GM18858 (cell line): ENCODE measurements at regions not wholly inside any gene's neighbourhood (a gene's known extent, or its start where the extent isn't known, plus 50 kb on each side); places are given as distances from the start of the nearest gene placed in this dataset.
"Not testable (repeated sequence)": the region's sequence is repeated elsewhere in the genome, so short reads cannot be mapped to it uniquely, and the experiment has no call there.

Experiments used
- ATAC-seq: cut with Tn5 transposase; IDR thresholded peaks from one replicate; pipeline ENCODE4 v1.9.1; 2021; ENCODE audit not compliant: unreplicated experiment

GRCh38 chr15:19956124-19956796 lies 585.3 kb downstream of the GOLGA6L6 start:
- no peak for ATAC-seq

- no peak for ATAC-seq
These were observed 597.2 kb downstream of the GOLGA6L6 start for GRCh38 chr15:19944261-19944888.

DNA sequence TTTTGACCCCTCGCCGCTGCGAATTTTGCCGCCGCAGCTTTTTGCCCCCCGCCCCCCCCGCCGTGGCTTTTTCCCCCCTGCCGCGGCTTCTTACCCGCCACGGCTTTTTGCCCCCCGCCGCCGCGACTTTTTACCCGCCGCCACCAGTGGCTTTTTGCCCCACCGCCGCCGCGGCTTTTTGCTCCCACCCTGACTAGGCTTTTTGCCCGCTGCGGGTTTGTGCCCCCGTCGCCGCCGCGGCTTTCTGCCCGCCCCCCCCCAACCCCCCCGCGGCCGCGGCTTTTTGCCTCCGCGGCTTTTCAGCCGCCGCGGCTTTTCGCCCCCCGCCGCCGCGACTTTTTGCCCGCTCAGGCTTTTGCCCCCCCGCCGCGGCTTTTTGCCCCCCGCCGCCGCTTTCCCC lies 598.1 kb downstream of the GOLGA6L6 start:
- ATAC-seq, result no peak

- not testable (repeated sequence) for ATAC-seq
These were observed 638.3 kb downstream of the GOLGA6L6 start for GRCh38 chr15:19903281-19903680.

DNA sequence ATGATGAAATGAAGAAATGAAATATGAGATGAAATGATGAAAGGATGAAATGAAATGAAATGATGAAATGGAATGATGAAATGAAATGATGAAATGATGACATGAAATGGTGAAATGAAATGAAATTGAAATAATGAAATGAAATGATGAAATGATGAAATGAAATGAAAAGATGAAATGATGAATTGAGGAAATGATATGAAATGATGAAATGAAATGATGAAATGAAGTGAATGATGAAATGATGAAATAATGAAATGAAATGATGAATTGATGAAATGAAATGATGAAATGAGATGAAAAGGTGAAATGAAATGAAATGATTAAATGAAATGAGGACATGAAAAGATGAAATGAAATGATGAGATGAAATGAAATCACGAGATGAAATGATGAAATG lies 639.2 kb downstream of the GOLGA6L6 start:
- not testable (repeated sequence) for ATAC-seq

- ATAC-seq, result not testable (repeated sequence)
These were observed 640.2 kb downstream of the GOLGA6L6 start for GRCh38 chr15:19901414-19901813.

DNA sequence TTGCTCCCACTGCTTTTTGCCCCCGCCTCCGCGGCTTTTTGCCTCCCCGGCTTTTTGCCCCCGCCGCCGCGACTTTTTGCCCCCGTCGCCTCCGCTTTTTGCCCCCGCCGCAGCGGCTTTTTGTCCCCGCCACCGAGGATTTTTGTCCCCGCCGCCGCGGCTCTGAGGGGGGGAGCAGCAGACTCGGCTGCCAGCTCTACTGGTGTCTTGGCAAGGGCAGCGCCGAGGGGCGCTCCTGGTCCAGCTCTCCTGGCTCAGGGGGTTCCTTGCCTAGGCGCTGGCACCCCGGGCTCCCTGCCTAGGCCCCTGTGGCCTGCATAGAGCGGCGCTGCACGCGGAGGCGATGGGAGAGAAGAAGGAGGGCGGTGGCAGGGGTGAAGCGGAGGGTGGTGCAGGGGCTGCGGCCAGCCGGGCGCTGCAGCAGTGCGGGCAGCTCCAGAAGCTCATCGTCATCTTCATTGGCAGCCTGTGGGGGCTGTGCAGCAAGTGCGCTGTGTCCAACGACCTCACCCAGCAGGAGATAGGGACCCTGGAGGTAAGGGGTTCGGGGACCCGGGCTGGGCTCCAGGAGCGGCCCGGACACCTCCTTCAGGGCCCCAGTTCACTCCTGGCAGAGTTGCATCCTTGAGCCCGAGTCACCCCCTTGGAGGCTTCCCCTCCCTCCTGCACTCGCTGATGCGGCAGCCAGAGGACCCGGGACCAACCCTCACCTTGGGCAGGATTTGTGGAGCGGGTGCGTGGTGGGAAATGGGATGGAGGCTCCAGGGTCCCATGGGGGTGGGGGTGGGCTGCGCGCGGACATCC lies 642.4 kb downstream of the GOLGA6L6 start:
- ATAC-seq, result no peak

DNA sequence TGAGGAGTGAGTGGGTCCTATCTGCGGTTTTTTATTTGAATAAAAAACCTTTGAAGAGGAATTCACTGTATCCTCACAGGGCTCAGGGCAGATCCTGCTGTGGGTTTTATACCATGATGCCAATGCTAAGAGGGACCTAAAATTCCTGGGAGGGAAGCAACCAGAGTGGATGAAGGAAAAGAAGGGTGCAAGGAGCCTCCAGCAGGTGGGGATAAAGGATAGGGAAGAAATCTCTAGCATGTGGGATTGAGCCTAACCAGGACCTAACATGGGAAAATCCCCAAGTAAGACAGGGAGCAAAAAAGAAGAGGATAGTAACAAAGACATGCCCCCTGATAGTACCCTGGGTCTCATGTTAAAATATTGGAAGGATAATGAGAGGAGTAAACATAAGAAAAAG lies 652.8 kb downstream of the GOLGA6L6 start:
- not testable (repeated sequence) for ATAC-seq

DNA sequence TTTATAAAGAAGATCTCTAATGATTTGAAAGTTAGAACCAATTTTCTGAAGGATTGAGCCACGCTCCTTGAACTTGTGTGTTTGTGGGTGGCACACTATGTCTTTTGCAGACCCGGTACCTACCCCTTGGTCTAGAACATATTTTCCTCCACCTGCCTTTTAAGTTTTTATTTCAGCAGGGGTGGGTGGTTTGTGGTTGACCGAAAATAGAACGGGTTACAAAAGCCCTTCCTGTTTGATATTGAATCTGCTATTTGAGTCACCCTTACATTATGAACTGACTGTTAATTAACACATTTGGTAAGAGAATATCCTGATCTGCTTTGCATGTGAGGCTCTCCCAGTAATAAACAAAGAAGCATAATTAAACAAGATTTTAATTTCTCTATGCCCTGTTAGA lies 697.5 kb downstream of the GOLGA6L6 start:
- not testable (repeated sequence) for ATAC-seq
